SK-N-SH (cell line): ENCODE measurements at regions not wholly inside any gene's neighbourhood (a gene's known extent, or its start where the extent isn't known, plus 50 kb on each side); places are given as distances from the start of the nearest gene placed in this dataset.

Experiments
- CTCF ChIA-PET: fragments of 300-600, 350-600 bp; formaldehyde crosslinking; extraction: SDS; loops from one replicate; lab custom pipeline; 2021; lab: Yijun Ruan, JAX
- POLR2A ChIA-PET: fragments of 350-600 bp; sonication (Branson Sonifier 250); formaldehyde crosslinking; extraction: SDS; loops from one replicate; lab custom pipeline; 2020; ENCODE audit warnings: antibody characterized with exemption, inconsistent platforms; lab: Yijun Ruan, JAX
- DNase-seq: peaks from one replicate; pipeline ENCODE4 v3.0.0; 2012
- H2AFZ ChIP-seq: fragments of 200-600 bp; sonication (generic); 2 replicates; pipeline ENCODE4 v1.8.1; 2016; ENCODE audit warnings: antibody characterized with exemption, mild to moderate bottlenecking, low read depth
- H3F3A ChIP-seq: fragments of 200-600 bp; sonication (generic); replicated peaks from 2 replicates; pipeline ENCODE3; 2016; ENCODE audit warnings: antibody characterized with exemption, mild to moderate bottlenecking; ENCODE audit not compliant: insufficient read depth
- H3K27ac ChIP-seq, 2 experiments: fragments of 200-500 bp in 1 of 2; fragments of 200-600 bp in 1 of 2; sonication (Bioruptor generic) in 1 of 2; sonication (generic), shearing (Covaris generic) in 1 of 2; 2 replicates each; pipeline versions ENCODE4 v1.5.1 to v1.6.1; 2014 to 2016; ENCODE audit warnings: low read depth in 2 of 2, inconsistent platforms in 1 of 2, low read length in 1 of 2, mild to moderate bottlenecking in 1 of 2, mixed read lengths in 1 of 2
- H3K27me3 ChIP-seq: fragments of 200-600 bp; sonication (generic), shearing (Covaris generic); 2 replicates; pipeline ENCODE4 v1.6.1; 2016; ENCODE audit warnings: mixed run types; ENCODE audit not compliant: insufficient read depth
- H3K36me3 ChIP-seq, 2 experiments: fragments of 200-500 bp in 1 of 2; fragments of 200-600 bp in 1 of 2; sonication (Bioruptor generic) in 1 of 2; sonication (generic) in 1 of 2; replicated peaks in 1 of 2; 2 replicates each; pipeline versions ENCODE3 to v1.5.1; 2014 to 2016; ENCODE audit warnings: low read length in 1 of 2, mild to moderate bottlenecking in 1 of 2; ENCODE audit not compliant: insufficient read depth in 2 of 2, control insufficient read depth in 1 of 2
- H3K4me1 ChIP-seq, 2 experiments: fragments of 200-500 bp in 1 of 2; fragments of 200-600 bp in 1 of 2; sonication (Bioruptor generic) in 1 of 2; sonication (generic), shearing (Covaris generic) in 1 of 2; 2 replicates each; pipeline versions ENCODE4 v1.5.1 to v1.6.1; 2014 to 2016; ENCODE audit warnings: low read depth in 1 of 2, low read length in 1 of 2, mixed run types in 1 of 2; ENCODE audit not compliant: insufficient read depth in 2 of 2, control insufficient read depth in 1 of 2
- H3K4me2 ChIP-seq: fragments of 200-600 bp; sonication (generic), shearing (Covaris generic); 2 replicates; pipeline ENCODE4 v1.6.1; 2017; ENCODE audit warnings: mixed run types
- H3K4me3 ChIP-seq, 2 experiments: fragments of 200-500 bp in 1 of 2; fragments of 200-600 bp in 1 of 2; sonication (Bioruptor generic) in 1 of 2; sonication (generic), shearing (Covaris generic) in 1 of 2; 2 replicates each; pipeline versions ENCODE4 v1.5.1 to v1.8.1; 2014 to 2016; ENCODE audit warnings: low read depth in 2 of 2, inconsistent platforms in 1 of 2, low read length in 1 of 2, mild to moderate bottlenecking in 1 of 2, mixed read lengths in 1 of 2, moderate library complexity in 1 of 2
- H3K79me2 ChIP-seq: fragments of 200-600 bp; sonication (generic); 2 replicates; pipeline ENCODE4 v1.8.1; 2017; ENCODE audit warnings: mild to moderate bottlenecking; ENCODE audit not compliant: insufficient read depth
- H3K9ac ChIP-seq: fragments of 200-600 bp; sonication (generic); 2 replicates; pipeline ENCODE4 v1.6.1; 2017; ENCODE audit warnings: mixed run types
- H3K9me2 ChIP-seq: fragments of 200-600 bp; sonication (generic); 2 replicates; pipeline ENCODE4 v1.6.1; 2017; ENCODE audit warnings: mixed run types
- H3K9me3 ChIP-seq: fragments of 200-600 bp; sonication (generic); 2 replicates; pipeline ENCODE4 v1.6.1; 2017; ENCODE audit warnings: mixed run types, mild to moderate bottlenecking, moderate library complexity
- H4K20me1 ChIP-seq: fragments of 200-600 bp; sonication (generic); 2 replicates; pipeline ENCODE4 v1.6.1; 2017; ENCODE audit warnings: mild to moderate bottlenecking, mixed run types; ENCODE audit not compliant: insufficient read depth
- CHD2 ChIP-seq: fragments of 150-350 bp; IDR thresholded peaks from 2 replicates; pipeline ENCODE4 v1.6.1; 2018; ENCODE audit warnings: low read length; ENCODE audit not compliant: partially characterized antibody
- ELF1 ChIP-seq: IDR thresholded peaks from 2 replicates; pipeline ENCODE4 v1.4.0; 2012
- EZH2phosphoT487 ChIP-seq: fragments of 200-600 bp; sonication (generic); IDR thresholded peaks from 2 replicates; pipeline ENCODE4 v1.6.1; 2017; ENCODE audit warnings: low read depth, mixed run types, mild to moderate bottlenecking, antibody characterized with exemption, moderate library complexity, borderline replicate concordance
- FOSL2 ChIP-seq: IDR thresholded peaks from 2 replicates; pipeline ENCODE4 v1.4.0; 2012; ENCODE audit warnings: low read depth, mild to moderate bottlenecking, moderate library complexity, borderline replicate concordance
- FOXJ3 ChIP-seq: sonication (generic); formaldehyde crosslinking; IDR thresholded peaks from 2 replicates; pipeline ENCODE4 v1.5.1; 2020; ENCODE audit warnings: mild to moderate bottlenecking, missing genetic modification reagents
- GABPA ChIP-seq: IDR thresholded peaks from 2 replicates; pipeline ENCODE4 v1.4.0; 2012; ENCODE audit warnings: low read depth, mild to moderate bottlenecking
- JUND ChIP-seq: IDR thresholded peaks from 2 replicates; pipeline ENCODE4 v1.4.0; 2012
- NFIC ChIP-seq: IDR thresholded peaks from 2 replicates; pipeline ENCODE4 v1.4.0; 2012; ENCODE audit warnings: borderline replicate concordance
- NRF1 ChIP-seq: IDR thresholded peaks from 2 replicates; pipeline ENCODE4 v1.6.1; 2012; ENCODE audit warnings: low read depth, mild to moderate bottlenecking, low read length
- PBX3 ChIP-seq: IDR thresholded peaks from 2 replicates; pipeline ENCODE4; 2012
- POLR2AphosphoS5 ChIP-seq: IDR thresholded peaks from 2 replicates; pipeline ENCODE4 v1.6.1; 2012; ENCODE audit warnings: low read depth, low read length
- REST ChIP-seq: IDR thresholded peaks from 2 replicates; pipeline ENCODE4 v1.6.1; 2012; ENCODE audit warnings: mild to moderate bottlenecking, low read depth, low read length, moderate library complexity
- RFX5 ChIP-seq: IDR thresholded peaks from 2 replicates; pipeline ENCODE4 v1.6.1; 2012; ENCODE audit warnings: mild to moderate bottlenecking, improper control_type of control experiment, low read length
- TCF12 ChIP-seq: IDR thresholded peaks from 2 replicates; pipeline ENCODE4 v1.4.0; 2012
- TEAD4 ChIP-seq: IDR thresholded peaks from 2 replicates; pipeline ENCODE4 v1.4.0; 2012; ENCODE audit warnings: mild to moderate bottlenecking, borderline replicate concordance; ENCODE audit not compliant: insufficient read depth
- WGBS: methylation state at CpG from one replicate; pipeline ENCODE4 v1.1.6; 2017; ENCODE audit warnings: low lambda C conversion rate; 5-methylcytosine and 5-hydroxymethylcytosine counted together
- TF ChIP-seq, protein P1 (sequence below): IDR thresholded peaks from 2 replicates; pipeline ENCODE4 v1.4.0; 2012; ENCODE audit warnings: low read depth
- TF ChIP-seq, protein P2 (sequence below): fragments of 200-600 bp; sonication (generic); IDR thresholded peaks from 2 replicates; pipeline ENCODE4 v1.6.1; 2017; ENCODE audit warnings: antibody characterized with exemption, mild to moderate bottlenecking, moderate library complexity

DNA sequence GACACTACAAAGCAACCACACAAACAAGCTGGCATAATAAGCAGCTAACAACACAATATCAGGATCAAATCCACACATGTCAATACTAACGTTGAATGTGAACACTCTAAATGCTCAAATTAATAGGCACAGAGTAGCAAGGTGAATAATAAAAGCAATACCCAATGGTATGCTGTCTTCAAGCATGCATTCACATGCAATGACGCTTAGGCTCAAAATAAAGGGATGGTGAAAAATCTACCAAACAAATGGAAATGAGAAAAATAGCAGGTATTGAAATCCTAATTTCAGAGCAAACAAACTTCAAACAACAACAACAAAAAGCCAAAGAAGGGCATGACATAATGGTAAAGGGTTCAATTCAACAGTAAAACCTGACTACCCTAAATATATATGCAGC, 74.0 kb upstream of the FAM47B start:
- POLR2A ChIA-PET = no interaction called here
- CTCF ChIA-PET = no interaction called here
- Histone ChIP-seq H3K9ac (no peak overlapping the region), H3F3A (no peaks in the 10 kb centered on the region), H3K27me3 (no peaks in the 10 kb centered on the region), H2AFZ (no peak overlapping the region), H3K9me3 (no peaks in the 10 kb centered on the region), H3K4me1 (no peaks in the 10 kb centered on the region), H3K36me3 (no peaks in the 10 kb centered on the region)
- WGBS = 3% methylated on average over 2 of the region's 2 CpGs
- no peak for DNase-seq
- no peak for TF ChIP-seq PBX3
- no peak for TF ChIP-seq POLR2AphosphoS5
- no peak for TF ChIP-seq TCF12
- no peak for TF ChIP-seq ELF1
- TF ChIP-seq, protein P1, sequence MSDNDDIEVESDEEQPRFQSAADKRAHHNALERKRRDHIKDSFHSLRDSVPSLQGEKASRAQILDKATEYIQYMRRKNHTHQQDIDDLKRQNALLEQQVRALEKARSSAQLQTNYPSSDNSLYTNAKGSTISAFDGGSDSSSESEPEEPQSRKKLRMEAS = no peak
- TF ChIP-seq CHD2 = no peak
- TF ChIP-seq JUND = no peak
- TF ChIP-seq FOSL2 = no peak
- no peak for TF ChIP-seq EZH2phosphoT487
- TF ChIP-seq NFIC = no peak
- TF ChIP-seq, all 33 proteins: peak for 0
- Histone ChIP-seq H3K9me2 (no peaks in the 10 kb centered on the region), H3K4me3 (no peak overlapping the region), H3K79me2 (no peaks in the 10 kb centered on the region), H3K27ac (no peak overlapping the region), H3K4me2 (no peak overlapping the region), H4K20me1 (no peaks in the 10 kb centered on the region)

DNA sequence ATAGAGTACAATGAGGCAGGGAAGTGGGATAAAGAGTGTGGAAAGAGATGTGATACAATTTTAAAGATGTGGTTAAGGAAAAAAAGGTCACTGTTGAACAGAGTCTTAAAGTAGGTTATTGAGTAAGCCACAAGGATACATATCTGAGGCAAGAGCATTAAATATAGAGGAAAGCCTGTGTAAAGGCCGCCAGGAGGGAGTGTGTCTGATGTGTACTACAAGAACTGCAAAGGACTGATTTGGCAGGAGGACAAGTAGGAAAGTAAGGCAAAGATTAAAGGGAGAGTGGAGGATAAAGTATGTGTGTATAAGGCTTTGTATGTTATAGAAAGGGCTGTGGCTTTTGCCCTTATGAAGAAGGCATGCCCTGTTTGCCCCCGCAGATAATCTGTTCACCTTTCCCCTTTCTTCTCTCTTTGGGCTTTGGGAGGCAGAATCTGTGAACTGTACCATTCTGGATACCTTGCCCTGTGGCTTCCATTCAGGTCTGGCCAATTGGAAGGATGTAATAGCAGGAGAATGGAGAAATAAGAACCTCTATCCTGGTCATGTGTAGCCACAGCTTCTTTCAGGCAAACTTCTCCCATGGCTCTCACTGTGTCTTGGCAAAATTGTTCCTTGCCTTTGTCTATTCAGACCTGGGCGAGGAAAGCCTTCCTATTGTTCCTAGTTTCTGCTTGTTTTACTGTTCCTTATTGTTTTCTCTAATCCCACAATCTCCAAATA, 68.9 kb upstream of the FAM47B start:
- no peak for DNase-seq
- ChIA-PET CTCF (interaction anchor here (0.9 kb wide), 1 partner anchor 21 kb away, joined by 3 read pairs; no protein-coding TSS in a partner anchor), POLR2A (no interaction called here)
- Histone ChIP-seq H3F3A (no peaks in the 10 kb centered on the region), H3K4me1 (no peaks in the 10 kb centered on the region), H3K4me3 (no peak overlapping the region), H4K20me1 (no peaks in the 10 kb centered on the region), H3K9ac (no peak overlapping the region), H3K9me2 (no peaks in the 10 kb centered on the region), H2AFZ (no peak overlapping the region), H3K27ac (no peak overlapping the region), H3K36me3 (no peaks in the 10 kb centered on the region), H3K27me3 (no peaks in the 10 kb centered on the region; the same call in 1 of the 2 replicates), H3K4me2 (no peak overlapping the region), H3K79me2 (no peaks in the 10 kb centered on the region), H3K9me3 (no peaks in the 10 kb centered on the region)
- 2% methylated on average over 3 of the region's 3 CpGs for WGBS
- no peak for TF ChIP-seq EZH2phosphoT487
- TF ChIP-seq, protein P2, sequence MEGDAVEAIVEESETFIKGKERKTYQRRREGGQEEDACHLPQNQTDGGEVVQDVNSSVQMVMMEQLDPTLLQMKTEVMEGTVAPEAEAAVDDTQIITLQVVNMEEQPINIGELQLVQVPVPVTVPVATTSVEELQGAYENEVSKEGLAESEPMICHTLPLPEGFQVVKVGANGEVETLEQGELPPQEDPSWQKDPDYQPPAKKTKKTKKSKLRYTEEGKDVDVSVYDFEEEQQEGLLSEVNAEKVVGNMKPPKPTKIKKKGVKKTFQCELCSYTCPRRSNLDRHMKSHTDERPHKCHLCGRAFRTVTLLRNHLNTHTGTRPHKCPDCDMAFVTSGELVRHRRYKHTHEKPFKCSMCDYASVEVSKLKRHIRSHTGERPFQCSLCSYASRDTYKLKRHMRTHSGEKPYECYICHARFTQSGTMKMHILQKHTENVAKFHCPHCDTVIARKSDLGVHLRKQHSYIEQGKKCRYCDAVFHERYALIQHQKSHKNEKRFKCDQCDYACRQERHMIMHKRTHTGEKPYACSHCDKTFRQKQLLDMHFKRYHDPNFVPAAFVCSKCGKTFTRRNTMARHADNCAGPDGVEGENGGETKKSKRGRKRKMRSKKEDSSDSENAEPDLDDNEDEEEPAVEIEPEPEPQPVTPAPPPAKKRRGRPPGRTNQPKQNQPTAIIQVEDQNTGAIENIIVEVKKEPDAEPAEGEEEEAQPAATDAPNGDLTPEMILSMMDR = no peak
- no peak for TF ChIP-seq CHD2
- TF ChIP-seq NFIC = no peak
- no peak for TF ChIP-seq TCF12
- TF ChIP-seq NRF1 = no peak
- TF ChIP-seq, protein P1 = no peak
- TF ChIP-seq ELF1 = no peak
- TF ChIP-seq GABPA = no peak
- TF ChIP-seq RFX5 = no peak
- TF ChIP-seq REST = no peak
- TF ChIP-seq FOXJ3 (CRISPR knock-in tag) = no peak
- TF ChIP-seq FOSL2 = no peak
- no peak for TF ChIP-seq PBX3
- TF ChIP-seq TEAD4 = no peak
